ENCODE measurements at regions not wholly inside any gene's neighbourhood (a gene's known extent, or its start where the extent isn't known, plus 50 kb on each side); places are given as distances from the start of the nearest gene placed in this dataset.

GRCh38 chr16:72311426-72311825 is 139.5 kb upstream of the PMFBP1 start:
- DNase-seq = no peak

GRCh38 chr16:72309001-72309400 is 137.0 kb upstream of the PMFBP1 start:
- no peak for DNase-seq

GRCh38 chr16:72308396-72308795 is 136.4 kb upstream of the PMFBP1 start:
- DNase-seq = no peak

GRCh38 chr16:72302332-72302731 is 130.4 kb upstream of the PMFBP1 start:
- no peak for DNase-seq

GRCh38 chr16:72301523-72302236 is 129.7 kb upstream of the PMFBP1 start:
- no peak for DNase-seq

- no peak for DNase-seq
Observed at GRCh38 chr16:72300892-72301291, 128.9 kb upstream of the PMFBP1 start.

GRCh38 chr16:72299684-72300243 is 127.8 kb upstream of the PMFBP1 start:
- no peak for DNase-seq

- no peak for DNase-seq
Observed at GRCh38 chr16:72298961-72299360, 127.0 kb upstream of the PMFBP1 start.

GRCh38 chr16:72295914-72296313 is 124.0 kb upstream of the PMFBP1 start:
- no peak for DNase-seq

- DNase-seq = no peak
Observed at GRCh38 chr16:72291531-72291981, 119.6 kb upstream of the PMFBP1 start.

- DNase-seq = no peak
Observed at GRCh38 chr16:72291121-72291520, 119.2 kb upstream of the PMFBP1 start.

GRCh38 chr16:72287649-72288048 is 115.7 kb upstream of the PMFBP1 start:
- no peak for DNase-seq

GRCh38 chr16:72286936-72287620 is 115.1 kb upstream of the PMFBP1 start:
- no peak for DNase-seq

- DNase-seq = no peak
Observed at GRCh38 chr16:72285728-72286127, 113.8 kb upstream of the PMFBP1 start.

GRCh38 chr16:72285324-72285723 is 113.4 kb upstream of the PMFBP1 start:
- DNase-seq = no peak

- no peak for DNase-seq
Observed at GRCh38 chr16:72284042-72284789, 112.3 kb upstream of the PMFBP1 start.

GRCh38 chr16:72282362-72282761 is 110.4 kb upstream of the PMFBP1 start:
- DNase-seq = no peak

GRCh38 chr16:72278301-72278700 is 106.3 kb upstream of the PMFBP1 start:
- DNase-seq = no peak

- no peak for DNase-seq
Observed at GRCh38 chr16:72277749-72278148, 105.8 kb upstream of the PMFBP1 start.

- no peak for DNase-seq
Observed at GRCh38 chr16:72271699-72272240, 99.8 kb upstream of the PMFBP1 start.

- no peak for DNase-seq
Observed at GRCh38 chr16:72270531-72270930, 98.6 kb upstream of the PMFBP1 start.

GRCh38 chr16:72266836-72267235 is 94.9 kb upstream of the PMFBP1 start:
- DNase-seq = no peak

GRCh38 chr16:72264771-72265170 is 92.8 kb upstream of the PMFBP1 start:
- DNase-seq = no peak

Measured in CD4-positive, alpha-beta T cell treated with Interleukin-4 for 1 hour (primary cell).